ENCODE measurements at regions not wholly inside any gene's neighbourhood (a gene's known extent, or its start where the extent isn't known, plus 50 kb on each side); places are given as distances from the start of the nearest gene placed in this dataset.
"Not testable (repeated sequence)": the region's sequence is repeated elsewhere in the genome, so short reads cannot be mapped to it uniquely, and the experiment has no call there.

DNA sequence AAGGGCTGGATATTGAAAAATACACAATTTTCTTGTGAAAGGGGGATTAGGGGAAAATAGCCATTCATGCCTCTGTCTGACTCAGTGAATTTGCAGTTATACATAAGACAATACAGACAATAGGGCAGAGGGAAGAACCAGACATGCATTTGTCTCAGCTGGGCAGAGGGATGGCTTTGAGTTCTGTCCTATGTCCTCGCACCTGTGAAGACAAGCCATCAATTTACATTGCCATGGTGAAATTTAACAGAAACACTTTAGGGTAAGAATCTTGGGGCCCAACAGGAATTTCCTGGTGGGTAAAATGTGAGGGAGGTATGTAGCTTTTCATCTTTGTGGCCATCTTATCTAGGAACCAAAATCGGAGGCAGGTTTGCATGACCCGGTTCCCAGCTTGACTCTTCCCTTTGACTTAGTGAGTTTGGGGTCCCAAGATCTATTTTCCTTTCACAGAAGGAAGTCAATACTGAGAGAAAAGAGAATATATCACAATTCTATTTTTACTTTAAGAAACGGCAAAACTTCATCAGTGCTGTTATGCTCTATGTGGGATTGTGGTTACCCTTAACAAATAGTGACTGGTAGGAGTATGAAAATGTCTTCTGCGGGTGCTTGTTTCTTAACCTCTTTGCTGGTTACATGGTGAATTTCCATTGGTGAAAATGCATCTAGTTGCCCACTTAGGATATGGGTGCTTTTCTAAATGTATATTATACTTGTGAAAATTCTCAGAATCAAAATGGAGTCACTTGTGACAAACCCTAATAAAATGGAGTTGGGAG, 221.8 kb downstream of the SPP2 start:
- no peak for DNase-seq

DNA sequence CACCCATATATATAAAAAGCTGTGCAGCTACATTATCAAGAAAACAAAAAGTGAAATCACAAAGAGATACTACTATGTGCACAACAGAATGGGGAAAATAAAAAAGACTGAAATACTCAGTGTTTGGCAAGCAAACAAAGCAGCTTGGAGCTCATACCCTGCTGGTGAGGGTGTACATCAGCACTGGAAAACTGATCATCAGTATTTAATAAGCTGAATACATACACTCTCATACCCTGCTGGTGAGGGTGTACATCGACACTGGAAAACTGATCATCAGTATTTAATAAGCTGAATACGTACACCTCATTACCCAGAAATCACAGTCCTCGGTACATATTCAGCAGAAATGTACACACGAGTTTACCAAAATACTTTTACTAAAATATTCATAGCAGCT, 220.8 kb downstream of the SPP2 start:
- no peak for DNase-seq

DNA sequence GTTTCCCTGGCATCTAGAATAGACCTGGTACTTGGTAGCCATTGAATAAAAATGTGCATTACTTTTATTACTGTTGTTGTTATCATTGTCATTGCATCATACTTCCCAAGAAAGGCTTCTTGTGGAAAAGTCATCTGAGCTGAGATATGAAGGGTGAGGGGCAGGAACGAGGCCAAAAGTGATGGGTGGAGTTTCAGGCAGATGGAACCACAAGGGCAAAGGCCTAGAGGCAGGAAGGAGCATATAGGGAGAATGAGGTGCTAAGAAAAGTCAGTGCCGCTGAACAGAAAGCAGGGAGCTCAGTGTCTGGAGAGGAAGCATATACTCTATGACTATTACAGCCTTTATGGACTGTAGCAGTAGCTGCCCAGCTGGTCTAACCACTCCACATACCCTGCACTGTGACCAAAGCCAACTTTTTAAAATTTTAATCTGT, 219.3 kb downstream of the SPP2 start:
- DNase-seq, result no peak

DNA sequence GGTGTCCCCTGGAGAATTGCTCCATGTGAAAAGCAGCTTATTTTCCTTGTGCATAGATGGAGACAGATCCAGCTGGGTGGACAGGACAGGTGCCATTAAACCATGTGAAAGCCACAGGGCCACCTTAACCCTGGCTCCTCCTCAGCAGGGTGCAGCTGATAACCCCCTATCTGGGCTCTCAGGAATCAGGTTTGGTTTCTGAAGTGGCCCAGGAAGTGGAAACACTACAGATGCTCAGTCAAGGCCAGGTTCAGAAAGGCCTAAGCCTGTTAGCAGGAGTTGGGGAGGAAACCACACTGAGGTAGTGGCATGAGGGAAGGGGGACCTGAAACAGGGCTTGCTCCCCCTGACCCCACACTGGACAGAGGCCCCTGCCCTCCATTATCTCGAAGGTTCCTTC, 217.0 kb downstream of the SPP2 start:
- no peak for DNase-seq

DNA sequence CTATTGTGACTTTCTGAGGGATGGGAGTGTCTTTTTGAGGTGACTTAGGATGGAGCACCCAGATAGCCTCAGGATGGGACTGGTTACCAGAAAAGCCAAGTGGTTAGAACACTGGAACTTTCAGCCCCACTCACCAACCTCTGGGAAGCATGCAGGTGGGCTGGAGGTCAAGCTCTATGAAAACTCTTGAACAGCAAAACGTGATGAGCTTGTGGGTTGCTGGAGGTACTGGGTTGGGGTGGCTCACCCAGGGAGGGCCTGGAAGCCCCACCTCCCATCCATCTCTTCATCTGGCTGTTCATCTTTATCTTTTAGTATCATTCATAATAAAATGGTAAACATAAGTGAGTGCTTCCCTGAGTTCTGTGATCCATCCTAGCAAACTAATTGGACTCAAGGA, 216.4 kb downstream of the SPP2 start:
- DNase-seq, result no peak

DNA sequence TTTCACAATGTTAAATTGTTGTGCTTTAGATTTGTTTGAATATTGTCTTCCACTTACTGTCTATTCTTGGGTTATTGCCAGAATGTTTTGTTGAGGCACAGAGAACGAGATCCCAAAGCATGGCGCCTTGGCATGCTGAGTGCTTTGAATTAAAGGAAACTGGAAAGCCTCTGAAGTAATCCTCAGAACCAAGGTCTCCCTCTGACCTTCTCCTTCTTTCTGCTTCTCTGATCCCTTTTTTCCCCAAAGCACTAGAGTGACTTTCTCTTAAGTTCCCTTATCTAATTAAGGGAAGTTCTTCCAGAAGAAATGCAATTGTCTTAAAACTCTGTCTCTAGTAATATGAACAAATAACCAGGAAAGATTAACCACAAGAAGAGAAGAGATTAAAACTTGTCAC, 214.7 kb downstream of the SPP2 start:
- DNase-seq, result no peak

DNA sequence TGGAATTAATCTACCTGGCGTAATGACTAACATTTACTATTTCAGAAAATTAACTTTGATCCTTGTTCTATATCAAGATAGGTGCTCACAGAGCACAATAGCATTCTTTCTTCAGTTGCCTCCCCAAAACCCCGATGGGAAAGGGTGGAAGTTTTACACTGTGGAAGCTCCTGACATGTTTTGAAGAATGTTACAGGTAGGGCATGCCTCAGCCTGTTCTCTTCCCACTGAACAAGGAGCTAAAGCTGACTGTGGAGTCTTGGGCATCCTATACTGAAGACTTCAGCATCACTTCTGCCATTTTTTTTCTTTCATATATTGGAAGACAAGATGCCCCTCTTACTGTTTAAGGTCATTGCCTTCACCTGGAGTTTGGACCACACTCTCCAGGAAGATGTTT, 211.2 kb downstream of the SPP2 start:
- DNase-seq, result no peak

DNA sequence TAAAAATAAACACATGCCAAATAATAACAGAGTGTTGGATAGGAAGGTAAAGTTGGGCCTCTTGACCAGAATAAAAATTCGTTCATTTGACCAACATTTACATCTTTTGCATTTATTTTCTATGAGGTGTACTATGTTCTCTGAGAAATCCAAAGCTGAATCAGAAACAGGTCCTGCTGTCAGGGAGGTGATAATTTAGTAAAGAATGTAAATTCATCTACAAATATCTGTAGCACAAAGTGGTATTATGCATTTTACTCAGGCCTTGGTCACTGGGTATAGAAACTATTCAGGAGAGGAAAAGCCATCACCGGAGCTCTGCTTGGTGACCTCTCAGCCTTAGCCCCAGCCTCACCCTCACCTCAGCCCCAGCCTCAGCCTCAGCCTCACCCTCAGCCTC, 208.9 kb downstream of the SPP2 start:
- DNase-seq, result no peak

DNA sequence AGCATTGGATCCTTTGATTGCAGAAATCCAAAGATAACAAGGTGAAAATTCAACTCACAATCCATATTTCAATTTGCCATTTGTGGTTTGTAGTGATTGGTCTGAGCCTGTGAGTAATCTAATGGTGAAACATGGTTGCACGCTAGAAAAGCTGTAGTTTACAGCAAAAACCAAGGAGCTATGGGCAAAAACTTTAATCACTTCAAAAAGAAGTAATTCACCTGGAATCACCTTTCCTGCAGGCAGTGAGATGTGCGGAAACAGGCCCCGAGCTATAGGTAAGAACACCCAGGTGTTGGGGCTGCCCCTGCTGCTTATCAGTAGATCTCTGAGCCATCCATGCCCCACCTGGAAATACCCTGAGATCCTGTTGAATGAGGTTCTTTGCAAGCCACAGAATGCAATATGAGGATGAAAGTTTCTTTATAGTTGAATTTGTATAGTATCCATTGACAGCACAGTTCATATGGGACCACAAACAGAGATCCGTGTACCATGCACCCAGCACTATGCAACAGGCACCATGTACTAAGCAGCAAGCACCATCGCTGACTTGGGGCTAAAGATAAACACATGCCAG, 208.2 kb downstream of the SPP2 start:
- DNase-seq, result no peak

DNA sequence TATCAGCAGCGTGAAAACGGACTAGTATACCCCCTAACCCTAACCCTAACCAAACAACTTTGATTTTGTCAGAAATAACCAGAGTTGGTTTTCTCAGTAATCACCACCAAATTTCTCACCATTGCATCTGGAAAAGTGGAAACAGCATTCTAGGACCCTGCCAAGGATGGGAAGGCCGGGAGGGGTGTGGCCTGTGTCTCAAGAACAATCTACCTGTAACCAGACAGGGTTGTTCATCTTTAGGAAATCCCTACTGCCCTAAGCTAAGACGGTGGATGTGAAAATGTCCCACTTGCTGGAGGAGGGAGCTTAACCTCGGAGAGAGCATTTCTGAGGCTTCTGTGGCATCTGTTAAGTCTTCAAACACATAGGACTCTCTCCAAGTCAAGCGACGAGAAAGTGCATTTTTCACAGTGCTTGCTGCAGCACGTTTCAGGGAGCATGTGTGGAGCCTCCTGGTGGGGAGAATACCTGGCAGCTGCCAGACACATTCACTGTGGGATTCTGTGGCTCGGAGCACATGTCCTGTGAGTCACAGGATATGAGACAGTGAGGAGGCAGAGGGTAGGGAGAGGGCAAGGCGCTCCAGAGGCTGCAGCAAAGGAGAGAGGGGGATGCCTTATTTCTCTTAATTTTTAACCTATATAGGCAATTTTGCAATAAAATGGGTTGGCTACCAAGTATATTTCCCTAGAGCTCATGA, 207.5 kb downstream of the SPP2 start:
- DNase-seq, result peak; percentile 13

DNA sequence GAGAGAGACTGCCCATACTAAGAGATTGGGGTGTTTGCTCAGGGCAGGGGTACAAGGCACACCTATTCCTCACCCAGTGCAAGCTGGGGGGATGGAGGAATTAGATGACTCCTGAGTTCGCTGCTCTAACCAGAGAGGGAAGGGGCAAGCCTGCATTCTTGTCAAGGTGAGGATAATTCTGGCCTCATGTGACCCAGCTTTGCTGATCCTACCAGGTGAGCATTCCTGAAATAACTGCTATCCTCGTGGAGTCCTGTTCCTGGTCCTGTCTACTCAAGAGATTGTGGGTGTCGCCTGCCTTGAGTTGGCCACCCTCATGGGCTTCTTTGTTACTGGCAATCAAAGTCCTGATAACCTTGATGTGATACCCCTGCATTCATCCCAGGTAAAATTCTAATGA, 206.0 kb downstream of the SPP2 start:
- DNase-seq, result no peak

DNA sequence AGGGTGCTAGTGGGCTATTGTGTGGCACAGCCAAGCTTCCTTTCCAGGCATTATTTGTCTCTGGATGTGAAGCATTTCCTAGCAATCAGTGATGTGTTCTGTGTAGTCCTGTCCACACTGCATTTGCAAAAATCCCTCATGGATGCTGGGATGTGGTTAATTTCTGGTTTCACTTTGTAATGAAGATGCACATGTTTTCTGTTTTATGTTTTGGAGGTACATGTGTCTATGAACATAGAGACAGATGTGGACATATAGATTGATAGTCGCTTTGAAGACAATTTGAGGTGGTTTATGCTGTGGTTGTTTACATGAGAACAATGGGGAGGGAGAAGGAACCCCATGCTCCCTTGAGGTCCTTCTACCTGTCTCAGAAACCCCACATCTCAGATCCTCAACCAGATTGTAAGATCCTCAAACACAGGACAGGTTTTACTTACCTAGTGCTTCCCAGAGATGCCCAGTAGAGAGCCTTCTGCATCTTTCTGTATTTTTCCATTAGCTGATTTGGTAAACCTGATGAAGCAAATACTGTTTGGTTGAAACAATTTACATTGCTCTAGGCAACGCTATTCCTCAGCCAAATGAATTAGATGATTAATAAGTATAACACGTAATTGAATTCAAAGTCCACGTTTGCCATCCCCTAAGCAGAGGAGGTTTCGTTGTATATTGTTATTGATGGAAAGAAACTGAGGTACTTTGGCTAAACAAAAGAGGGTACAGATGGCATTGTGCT, 204.4 kb downstream of the SPP2 start:
- no peak for DNase-seq

DNA sequence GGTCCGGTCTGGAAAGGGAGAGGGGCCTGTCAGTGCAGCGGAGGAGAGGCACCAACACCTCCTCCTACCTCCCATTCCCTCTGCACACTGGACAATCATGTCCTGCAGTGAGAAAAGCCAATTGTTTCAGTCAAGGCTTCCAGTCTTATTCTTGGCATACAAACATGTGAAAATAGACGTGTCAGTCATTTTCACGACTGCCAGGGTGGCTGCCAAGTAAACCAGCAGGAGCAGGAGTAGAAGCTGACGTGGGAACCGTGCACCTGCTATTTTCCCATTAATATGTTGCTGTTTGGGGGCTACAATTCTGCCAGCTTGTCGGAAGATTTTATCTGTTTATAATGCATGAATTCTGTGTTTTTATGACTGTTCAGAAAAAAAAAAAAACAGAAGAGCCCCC, 202.3 kb downstream of the SPP2 start:
- DNase-seq, result no peak

DNA sequence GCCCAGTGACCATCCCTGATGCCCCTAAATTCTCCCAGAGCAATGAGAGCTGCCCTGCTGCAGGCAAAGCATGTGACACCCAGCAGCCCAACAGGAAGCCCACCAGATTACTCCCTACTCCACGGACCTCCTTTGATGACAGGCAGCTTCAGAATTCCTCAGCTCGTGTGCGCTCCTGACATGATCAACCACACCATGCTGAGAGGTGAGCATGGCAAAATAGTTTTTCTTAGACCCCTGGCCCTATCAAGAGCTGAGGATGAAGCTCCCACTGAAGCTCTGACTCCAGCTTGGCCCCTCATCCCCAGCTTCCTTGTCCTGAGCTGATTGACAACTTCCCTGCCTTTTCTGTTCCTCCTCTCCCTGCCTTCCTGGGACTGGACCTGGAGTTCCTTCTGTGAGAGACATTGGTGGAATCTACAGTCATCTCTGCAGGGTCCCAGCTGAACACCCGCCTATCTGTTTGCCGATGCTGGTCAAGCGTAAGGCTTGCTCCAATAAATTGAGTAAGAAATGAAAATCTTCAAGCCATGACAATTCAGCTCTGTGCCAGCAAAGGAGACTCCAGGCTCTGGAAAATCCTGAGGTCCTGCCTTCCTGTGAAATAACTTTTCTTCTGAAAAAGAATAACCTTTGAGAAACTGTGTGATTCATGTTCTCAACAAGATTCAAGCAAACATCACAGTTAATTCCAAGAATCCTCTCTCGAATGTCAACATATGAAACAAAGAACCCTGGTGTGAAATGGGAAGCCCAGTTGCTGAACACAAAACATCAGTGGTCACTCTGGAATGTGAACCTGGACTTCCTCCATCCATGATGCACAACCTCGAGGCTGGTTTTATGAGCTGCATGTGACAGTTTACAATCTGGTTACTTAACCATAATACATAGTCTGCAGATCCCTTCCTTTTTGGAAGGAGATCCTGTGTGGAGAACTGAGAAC, 201.1 kb downstream of the SPP2 start:
- no peak for DNase-seq

DNA sequence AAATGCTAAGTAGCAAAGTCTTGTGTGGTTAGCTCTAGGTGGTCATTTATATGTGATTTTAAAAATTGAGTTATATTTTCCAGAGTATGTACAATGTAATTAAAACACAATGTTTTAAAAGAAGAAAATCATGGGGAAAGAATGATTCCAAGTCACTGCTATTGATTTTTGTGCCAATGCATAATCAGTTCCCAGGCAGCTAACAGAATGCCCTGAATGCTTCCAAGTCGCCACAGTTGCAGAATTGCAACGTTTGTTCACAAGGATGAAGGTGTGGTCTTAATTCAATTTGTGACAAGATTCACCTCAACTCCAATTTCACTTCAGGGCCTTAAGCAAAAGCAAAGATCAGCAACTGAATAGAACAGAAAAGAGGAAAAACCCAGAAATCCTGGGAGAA, 200.4 kb downstream of the SPP2 start:
- no peak for DNase-seq

DNA sequence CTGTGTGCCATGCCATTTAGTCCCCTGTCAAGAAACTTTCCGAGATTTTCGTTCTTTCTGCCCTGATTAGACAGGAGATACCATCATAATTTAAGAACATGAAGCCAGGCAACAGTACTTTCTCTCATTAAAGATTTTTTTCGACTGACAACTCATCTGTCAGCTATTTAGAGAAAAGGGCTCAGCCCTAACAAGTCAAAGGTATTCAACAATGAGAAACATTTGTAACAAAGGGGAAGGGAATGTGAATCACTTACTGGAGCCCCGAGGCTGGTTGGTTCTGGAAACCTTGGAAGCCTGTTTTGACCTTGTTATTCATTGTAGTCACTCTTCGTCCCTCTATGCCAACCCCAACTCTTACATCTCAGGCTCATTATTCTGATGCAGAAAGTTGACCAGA, 199.4 kb downstream of the SPP2 start:
- no peak for DNase-seq

DNA sequence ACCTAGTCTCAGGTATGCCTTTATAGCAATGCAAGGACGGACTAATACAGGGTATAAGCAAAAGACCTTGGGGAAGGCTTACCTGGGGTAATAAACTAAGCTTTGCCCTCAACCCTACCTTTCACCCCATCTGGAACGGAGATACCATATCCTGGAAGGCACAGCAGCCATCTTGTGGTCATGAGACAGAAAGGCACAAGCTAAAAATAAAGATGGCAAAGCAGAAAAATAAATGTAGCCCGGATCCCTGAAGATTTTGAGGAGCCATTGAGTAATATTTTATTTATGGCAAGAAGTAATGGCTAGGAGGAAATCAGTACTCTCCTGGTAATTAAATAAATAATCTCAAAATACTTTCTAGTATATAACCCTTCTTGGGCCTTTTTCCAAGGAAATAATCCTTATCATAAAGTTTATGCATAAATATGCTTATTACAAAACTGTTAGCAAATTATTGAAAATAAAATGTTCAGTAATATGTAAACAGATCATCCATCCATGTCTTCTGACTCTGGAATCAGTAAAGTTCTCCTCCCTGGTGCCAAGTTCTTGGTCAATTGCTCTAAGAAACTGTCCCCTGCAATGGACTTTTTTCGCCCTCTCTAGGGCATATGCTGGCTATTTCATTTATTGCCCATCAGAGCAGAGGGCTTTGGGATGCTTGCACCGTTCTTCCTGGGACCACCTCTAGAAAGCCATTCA, 198.7 kb downstream of the SPP2 start:
- no peak for DNase-seq

DNA sequence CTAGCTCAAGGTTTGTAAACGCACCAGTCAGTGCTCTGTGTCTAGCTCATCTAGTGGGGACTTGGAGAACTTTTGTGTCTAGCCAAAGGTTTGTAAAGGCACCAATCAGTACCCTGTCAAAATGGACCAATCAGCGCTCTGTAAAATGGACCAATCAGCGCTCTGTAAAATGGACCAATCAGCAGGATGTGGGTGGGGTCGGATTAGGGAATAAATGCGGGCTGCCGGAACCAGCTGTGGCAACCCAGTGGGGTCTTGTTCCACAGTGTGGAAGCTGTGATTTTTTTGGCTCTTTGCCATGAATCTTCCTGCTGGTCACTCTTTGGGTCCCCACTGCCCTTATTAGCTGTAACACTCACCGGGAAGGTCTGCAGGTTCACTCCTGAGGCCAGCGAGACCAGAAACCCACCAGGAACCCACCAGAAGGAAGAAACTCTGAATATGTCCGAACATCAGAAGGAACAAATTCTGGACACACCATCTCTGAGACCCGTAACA, 197.8 kb downstream of the SPP2 start:
- DNase-seq, result not testable (repeated sequence)

DNA sequence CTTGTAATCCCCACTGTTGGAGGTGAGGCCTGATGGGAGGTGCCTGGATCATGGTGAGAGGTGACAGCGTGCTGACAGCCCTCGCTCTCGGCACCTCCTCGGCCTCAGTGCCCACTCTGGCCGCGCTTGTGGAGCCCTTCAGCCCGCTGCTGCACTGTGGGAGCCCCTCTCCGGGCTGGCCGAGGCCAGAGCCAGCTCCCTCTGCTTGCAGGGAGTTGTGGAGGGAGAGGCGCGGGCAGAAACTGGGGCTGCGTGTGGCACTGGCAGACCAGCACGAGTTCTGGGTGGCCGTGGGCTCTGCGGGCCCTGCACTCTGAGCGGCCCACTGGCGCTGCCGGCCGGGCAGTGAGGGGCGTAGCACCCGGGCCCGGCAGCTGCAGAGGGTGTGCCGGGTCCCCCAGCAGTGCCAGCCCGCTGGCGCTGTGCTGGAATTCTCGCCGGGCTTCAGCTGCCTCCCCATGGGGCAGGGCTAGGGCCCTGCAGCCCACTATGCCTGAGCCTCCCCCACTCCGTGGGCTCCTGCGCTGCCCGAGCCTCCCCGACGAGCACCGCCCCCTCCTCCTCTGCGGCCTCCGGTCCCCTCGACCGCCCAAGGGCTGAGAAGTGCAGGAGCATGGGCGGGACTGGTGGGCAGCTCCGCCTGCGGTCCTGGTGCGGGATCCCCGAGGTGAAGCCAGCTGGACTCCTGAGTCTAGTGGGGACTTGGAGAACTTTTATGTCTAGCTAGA, 197.1 kb downstream of the SPP2 start:
- no peak for DNase-seq

DNA sequence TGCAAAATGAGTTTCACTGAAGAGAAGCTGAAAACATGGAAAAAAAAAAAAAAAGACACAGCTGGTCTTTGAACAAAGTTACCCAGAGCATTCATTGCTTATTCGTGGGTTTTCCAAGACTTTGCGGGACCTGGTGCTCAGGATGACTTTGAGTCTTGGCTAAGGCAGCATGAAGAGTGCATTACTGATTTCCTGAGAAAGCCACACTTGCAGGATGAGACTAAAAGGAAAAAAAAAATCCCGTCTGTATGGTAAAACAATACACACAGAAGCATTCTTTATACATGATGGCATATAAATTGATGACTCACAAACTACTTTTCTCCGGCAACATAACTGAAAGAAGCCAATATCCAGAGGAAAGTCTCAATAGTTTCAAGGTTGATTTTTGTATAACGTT, 195.4 kb downstream of the SPP2 start:
- DNase-seq, result no peak
